ENCODE measurements at regions not wholly inside any gene's neighbourhood (a gene's known extent, or its start where the extent isn't known, plus 50 kb on each side); places are given as distances from the start of the nearest gene placed in this dataset.

- Histone ChIP-seq H3K4me3 (ENCODE audit: insufficient read depth, low read depth, low read length, poor library complexity, severe bottlenecking) (no peak overlapping the region), H3K27me3 (replicated peaks; ENCODE audit: control insufficient read depth, insufficient read depth, low read length, poor library complexity, severe bottlenecking) (peaks cover 33% of the 10 kb centered on the region), H3K4me1 (ENCODE audit: control insufficient read depth, insufficient read depth, low read length, poor library complexity, severe bottlenecking) (peaks cover 6% of the 10 kb centered on the region), H3K27ac (ENCODE audit: insufficient read depth, low read length, poor library complexity, severe bottlenecking) (no peak overlapping the region), H3K9me3 (ENCODE audit: control insufficient read depth, low read length) (peaks cover 4% of the 10 kb centered on the region), H3K36me3 (ENCODE audit: control insufficient read depth, insufficient read depth, low read length) (no peaks in the 10 kb centered on the region)
- DNase-seq: no peak
These were observed 224.1 kb downstream of the MEF2C start for GRCh38 chr5:88658886-88659285.

- Histone ChIP-seq H3K9me3 (ENCODE audit: control insufficient read depth, low read length) (peaks cover 4% of the 10 kb centered on the region), H3K27me3 (replicated peaks; ENCODE audit: control insufficient read depth, insufficient read depth, low read length, poor library complexity, severe bottlenecking) (peaks cover 30% of the 10 kb centered on the region), H3K4me1 (ENCODE audit: control insufficient read depth, insufficient read depth, low read length, poor library complexity, severe bottlenecking) (peaks cover 6% of the 10 kb centered on the region), H3K36me3 (ENCODE audit: control insufficient read depth, insufficient read depth, low read length) (no peaks in the 10 kb centered on the region), H3K27ac (ENCODE audit: insufficient read depth, low read length, poor library complexity, severe bottlenecking) (no peak overlapping the region), H3K4me3 (ENCODE audit: insufficient read depth, low read depth, low read length, poor library complexity, severe bottlenecking) (no peak overlapping the region)
- DNase-seq: no peak
These were observed 224.8 kb downstream of the MEF2C start for GRCh38 chr5:88657906-88658775.

GRCh38 chr5:88657136-88657535, 225.8 kb downstream of the MEF2C start:
- H3K36me3 ChIP-seq (ENCODE audit: control insufficient read depth, insufficient read depth, low read length): no peaks in the 10 kb centered on the region
- DNase-seq: no peak
- peaks cover 6% of the 10 kb centered on the region for H3K4me1 ChIP-seq (ENCODE audit: control insufficient read depth, insufficient read depth, low read length, poor library complexity, severe bottlenecking)
- no peak overlapping the region for H3K27ac ChIP-seq (ENCODE audit: insufficient read depth, low read length, poor library complexity, severe bottlenecking)
- no peak overlapping the region for H3K4me3 ChIP-seq (ENCODE audit: insufficient read depth, low read depth, low read length, poor library complexity, severe bottlenecking)
- peaks cover 24% of the 10 kb centered on the region for H3K27me3 ChIP-seq (replicated peaks; ENCODE audit: control insufficient read depth, insufficient read depth, low read length, poor library complexity, severe bottlenecking)
- H3K9me3 ChIP-seq (ENCODE audit: control insufficient read depth, low read length): peaks cover 4% of the 10 kb centered on the region

- Histone ChIP-seq H3K4me3 (ENCODE audit: insufficient read depth, low read depth, low read length, poor library complexity, severe bottlenecking) (no peak overlapping the region), H3K27ac (ENCODE audit: insufficient read depth, low read length, poor library complexity, severe bottlenecking) (no peak overlapping the region), H3K4me1 (ENCODE audit: control insufficient read depth, insufficient read depth, low read length, poor library complexity, severe bottlenecking) (peaks cover 6% of the 10 kb centered on the region), H3K36me3 (ENCODE audit: control insufficient read depth, insufficient read depth, low read length) (no peaks in the 10 kb centered on the region), H3K27me3 (replicated peaks; ENCODE audit: control insufficient read depth, insufficient read depth, low read length, poor library complexity, severe bottlenecking) (peaks cover 18% of the 10 kb centered on the region), H3K9me3 (ENCODE audit: control insufficient read depth, low read length) (peaks cover 4% of the 10 kb centered on the region)
- DNase-seq: no peak
These were observed 226.6 kb downstream of the MEF2C start for GRCh38 chr5:88656221-88656950.

DNA sequence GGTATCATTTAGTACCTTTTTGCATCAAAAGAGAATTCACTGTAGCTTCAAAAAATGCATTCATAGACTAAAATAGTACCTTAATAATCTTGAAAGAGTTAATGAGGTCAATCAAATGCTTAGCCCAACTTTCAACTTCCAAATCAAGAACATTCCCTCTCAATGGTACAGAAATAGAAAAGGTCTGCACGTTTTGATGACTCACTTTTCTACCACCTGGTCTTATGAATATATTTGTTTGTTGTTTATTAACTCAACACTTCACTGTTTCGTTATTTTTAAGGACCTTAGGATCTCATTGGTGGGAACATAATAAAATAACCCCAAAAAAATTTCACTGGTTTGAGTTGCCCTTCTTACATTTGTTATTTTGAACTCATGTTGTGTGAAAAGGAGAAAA, 229.5 kb downstream of the MEF2C start:
- Histone ChIP-seq H3K9me3 (ENCODE audit: control insufficient read depth, low read length) (no peaks in the 10 kb centered on the region), H3K36me3 (ENCODE audit: control insufficient read depth, insufficient read depth, low read length) (no peaks in the 10 kb centered on the region), H3K27ac (ENCODE audit: insufficient read depth, low read length, poor library complexity, severe bottlenecking) (no peak overlapping the region), H3K4me3 (ENCODE audit: insufficient read depth, low read depth, low read length, poor library complexity, severe bottlenecking) (no peak overlapping the region), H3K27me3 (replicated peaks; ENCODE audit: control insufficient read depth, insufficient read depth, low read length, poor library complexity, severe bottlenecking) (no peaks in the 10 kb centered on the region), H3K4me1 (ENCODE audit: control insufficient read depth, insufficient read depth, low read length, poor library complexity, severe bottlenecking) (no peaks in the 10 kb centered on the region)
- no peak for DNase-seq

DNA sequence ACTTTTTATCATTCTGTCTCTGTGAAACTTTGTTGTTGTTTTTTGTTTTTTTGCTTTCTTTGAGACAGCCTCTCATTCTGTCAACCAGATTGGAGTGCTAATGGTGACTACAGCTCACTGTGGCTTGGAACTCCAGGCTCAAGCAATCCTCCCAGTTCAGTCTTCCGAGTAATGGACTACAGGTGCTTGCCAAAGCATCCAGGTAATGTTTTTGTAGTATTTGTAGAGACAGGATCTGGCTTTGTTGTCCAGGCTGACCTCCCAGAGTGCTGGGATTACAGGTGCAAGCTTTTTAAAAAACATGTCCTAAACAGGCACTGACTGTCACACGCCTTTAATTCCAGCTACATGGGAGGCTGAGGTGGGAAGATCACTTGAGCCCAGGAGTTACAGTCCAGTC, 235.1 kb downstream of the MEF2C start:
- Histone ChIP-seq H3K27me3 (replicated peaks; ENCODE audit: control insufficient read depth, insufficient read depth, low read length, poor library complexity, severe bottlenecking) (no peaks in the 10 kb centered on the region), H3K36me3 (ENCODE audit: control insufficient read depth, insufficient read depth, low read length) (no peaks in the 10 kb centered on the region), H3K4me3 (ENCODE audit: insufficient read depth, low read depth, low read length, poor library complexity, severe bottlenecking) (no peak overlapping the region), H3K27ac (ENCODE audit: insufficient read depth, low read length, poor library complexity, severe bottlenecking) (no peak overlapping the region), H3K9me3 (ENCODE audit: control insufficient read depth, low read length) (no peaks in the 10 kb centered on the region), H3K4me1 (ENCODE audit: control insufficient read depth, insufficient read depth, low read length, poor library complexity, severe bottlenecking) (no peaks in the 10 kb centered on the region)
- DNase-seq: no peak

- Histone ChIP-seq H3K27ac (ENCODE audit: insufficient read depth, low read length, poor library complexity, severe bottlenecking) (no peak overlapping the region), H3K4me1 (ENCODE audit: control insufficient read depth, insufficient read depth, low read length, poor library complexity, severe bottlenecking) (no peaks in the 10 kb centered on the region), H3K27me3 (replicated peaks; ENCODE audit: control insufficient read depth, insufficient read depth, low read length, poor library complexity, severe bottlenecking) (no peaks in the 10 kb centered on the region), H3K9me3 (ENCODE audit: control insufficient read depth, low read length) (no peaks in the 10 kb centered on the region), H3K36me3 (ENCODE audit: control insufficient read depth, insufficient read depth, low read length) (no peaks in the 10 kb centered on the region), H3K4me3 (ENCODE audit: insufficient read depth, low read depth, low read length, poor library complexity, severe bottlenecking) (no peak overlapping the region)
- DNase-seq: no peak
These were observed 236.1 kb downstream of the MEF2C start for GRCh38 chr5:88646866-88647265.

DNA sequence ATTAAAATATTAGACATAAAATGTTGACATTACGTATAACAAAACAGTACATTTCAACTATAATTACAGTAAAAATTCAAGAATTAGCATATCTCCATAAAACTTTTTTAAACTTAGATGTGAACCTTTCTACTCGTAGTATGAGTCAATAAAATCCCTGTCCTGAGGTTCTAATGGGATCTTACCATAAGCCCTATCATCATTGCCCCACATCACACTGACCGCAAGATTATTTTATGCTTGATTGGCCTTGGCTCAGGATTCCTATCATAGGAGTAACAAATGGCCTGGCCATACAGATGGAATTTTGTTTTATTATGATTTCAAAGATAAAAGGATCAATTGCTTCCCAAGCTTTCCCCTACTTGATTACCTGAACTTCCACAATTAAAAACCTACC, 238.3 kb downstream of the MEF2C start:
- Histone ChIP-seq H3K9me3 (ENCODE audit: control insufficient read depth, low read length) (no peaks in the 10 kb centered on the region), H3K4me3 (ENCODE audit: insufficient read depth, low read depth, low read length, poor library complexity, severe bottlenecking) (no peak overlapping the region), H3K27me3 (replicated peaks; ENCODE audit: control insufficient read depth, insufficient read depth, low read length, poor library complexity, severe bottlenecking) (no peaks in the 10 kb centered on the region), H3K4me1 (ENCODE audit: control insufficient read depth, insufficient read depth, low read length, poor library complexity, severe bottlenecking) (no peaks in the 10 kb centered on the region), H3K36me3 (ENCODE audit: control insufficient read depth, insufficient read depth, low read length) (no peaks in the 10 kb centered on the region), H3K27ac (ENCODE audit: insufficient read depth, low read length, poor library complexity, severe bottlenecking) (no peak overlapping the region)
- no peak for DNase-seq

DNA sequence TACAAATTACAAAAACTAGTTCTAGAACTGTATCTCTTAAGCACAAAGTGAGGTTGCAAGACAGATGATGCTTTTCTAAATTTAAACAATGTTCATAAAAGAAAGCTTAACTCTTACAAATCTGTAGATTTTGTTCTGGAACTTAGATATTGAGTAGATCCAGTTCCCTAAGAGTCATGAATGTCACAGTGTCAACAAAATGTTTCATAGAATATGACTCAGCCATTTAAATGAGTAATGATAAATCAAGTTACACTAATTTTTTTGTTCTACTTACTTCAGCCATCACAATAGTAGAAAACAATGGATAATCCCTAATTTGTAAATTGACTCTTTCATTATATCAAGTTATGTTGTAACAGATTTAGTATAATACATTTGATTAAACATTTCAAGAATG, 239.7 kb downstream of the MEF2C start:
- Histone ChIP-seq H3K27me3 (replicated peaks; ENCODE audit: control insufficient read depth, insufficient read depth, low read length, poor library complexity, severe bottlenecking) (no peaks in the 10 kb centered on the region), H3K4me3 (ENCODE audit: insufficient read depth, low read depth, low read length, poor library complexity, severe bottlenecking) (no peak overlapping the region), H3K4me1 (ENCODE audit: control insufficient read depth, insufficient read depth, low read length, poor library complexity, severe bottlenecking) (no peaks in the 10 kb centered on the region), H3K27ac (ENCODE audit: insufficient read depth, low read length, poor library complexity, severe bottlenecking) (no peak overlapping the region), H3K9me3 (ENCODE audit: control insufficient read depth, low read length) (no peaks in the 10 kb centered on the region), H3K36me3 (ENCODE audit: control insufficient read depth, insufficient read depth, low read length) (no peaks in the 10 kb centered on the region)
- no peak for DNase-seq

DNA sequence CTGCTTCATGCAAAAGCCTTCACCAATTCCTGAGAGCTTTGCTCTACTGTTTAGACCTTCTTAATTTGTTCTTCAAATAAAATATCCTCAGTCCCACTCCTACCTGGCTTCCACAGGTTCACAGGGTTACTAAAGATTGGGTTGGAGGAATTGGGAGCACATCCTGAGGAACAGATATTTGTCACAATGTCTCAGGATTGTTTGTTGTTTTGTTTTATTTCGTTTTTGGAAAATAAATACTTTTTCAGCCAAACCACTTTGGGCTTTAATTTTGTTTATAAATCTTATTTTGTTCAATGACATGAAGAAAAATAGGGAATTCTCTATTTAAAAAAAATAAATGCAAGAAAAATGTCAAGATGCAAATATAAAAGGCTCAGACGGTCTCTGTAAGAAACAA, 249.0 kb downstream of the MEF2C start:
- no peak overlapping the region for H3K4me3 ChIP-seq (ENCODE audit: insufficient read depth, low read depth, low read length, poor library complexity, severe bottlenecking)
- H3K27ac ChIP-seq (ENCODE audit: insufficient read depth, low read length, poor library complexity, severe bottlenecking): no peak overlapping the region
- H3K36me3 ChIP-seq (ENCODE audit: control insufficient read depth, insufficient read depth, low read length): no peaks in the 10 kb centered on the region
- H3K9me3 ChIP-seq (ENCODE audit: control insufficient read depth, low read length): no peaks in the 10 kb centered on the region
- no peaks in the 10 kb centered on the region for H3K27me3 ChIP-seq (replicated peaks; ENCODE audit: control insufficient read depth, insufficient read depth, low read length, poor library complexity, severe bottlenecking)
- no peak for DNase-seq
- no peaks in the 10 kb centered on the region for H3K4me1 ChIP-seq (ENCODE audit: control insufficient read depth, insufficient read depth, low read length, poor library complexity, severe bottlenecking)

Measured in effector memory CD4-positive, alpha-beta T cell (primary cell).